A673 (cell line): ENCODE measurements at regions not wholly inside any gene's neighbourhood (a gene's known extent, or its start where the extent isn't known, plus 50 kb on each side); places are given as distances from the start of the nearest gene placed in this dataset.

Source experiments
- BruUV-seq: library from RNA; stranded (reverse); fragments of 400-500 nt; replicated peaks from 2 replicates; lab custom pipeline; 2021; lab: Mats Ljungman, UMichigan
- CTCF ChIA-PET: fragments of 300-600 bp; sonication (Branson Sonifier 250); formaldehyde crosslinking; loops from one replicate; lab custom pipeline; 2022; ENCODE audit warnings: antibody characterized with exemption; lab: Charles Lee
- POLR2A ChIA-PET: fragments of 300-600 bp; sonication (Branson Sonifier 250); formaldehyde crosslinking; loops from one replicate; lab custom pipeline; 2022; ENCODE audit warnings: antibody characterized with exemption; ENCODE audit not compliant: low non-redundant PET; lab: Charles Lee
- DNase-seq: peaks from one replicate; pipeline ENCODE4 v3.0.0-alpha.2; 2015; ENCODE audit warnings: low spot score
- H3K27ac ChIP-seq: fragments of 200-600 bp; sonication (generic); 2 replicates; pipeline ENCODE4 v1.5.1; 2016; ENCODE audit warnings: mixed run types, low read depth, mild to moderate bottlenecking, mixed read lengths, antibody characterized with exemption, low read length; ENCODE audit not compliant: poor library complexity, severe bottlenecking
- H3K27me3 ChIP-seq: fragments of 200-600 bp; sonication (generic); replicated peaks from 2 replicates; pipeline ENCODE4 v1.6.1; 2017; ENCODE audit warnings: mixed run types, low read depth, mild to moderate bottlenecking, mixed read lengths, antibody characterized with exemption, low read length; ENCODE audit not compliant: insufficient read depth, poor library complexity
- H3K36me3 ChIP-seq: fragments of 200-600 bp; sonication (generic); 2 replicates; pipeline ENCODE4 v1.6.1; 2016; ENCODE audit warnings: mixed run types, mild to moderate bottlenecking, mixed read lengths, antibody characterized with exemption, low read length; ENCODE audit not compliant: insufficient read depth, poor library complexity, severe bottlenecking
- H3K4me1 ChIP-seq: fragments of 200-600 bp; sonication (generic); 2 replicates; pipeline ENCODE4 v1.6.1; 2017; ENCODE audit warnings: mixed run types, mild to moderate bottlenecking, mixed read lengths, antibody characterized with exemption, low read length; ENCODE audit not compliant: insufficient read depth, poor library complexity, severe bottlenecking
- H3K4me3 ChIP-seq: fragments of 200-600 bp; sonication (generic); 2 replicates; pipeline ENCODE4 v1.5.1; 2016; ENCODE audit warnings: low read depth, mixed run types, mild to moderate bottlenecking, mixed read lengths, low read length; ENCODE audit not compliant: poor library complexity, severe bottlenecking
- H3K9me3 ChIP-seq: fragments of 200-600 bp; sonication (generic); 2 replicates; pipeline ENCODE4 v1.6.1; 2016; ENCODE audit warnings: mixed run types, low read depth, mild to moderate bottlenecking, mixed read lengths, antibody characterized with exemption, low read length; ENCODE audit not compliant: poor library complexity, severe bottlenecking
- CTCF ChIP-seq: fragments of 300-800, 200-600 bp; sonication (generic); conservative IDR thresholded peaks from 2 replicates; pipeline ENCODE4 v1.5.1; 2017; ENCODE audit warnings: low read depth, mild to moderate bottlenecking, antibody characterized with exemption, low read length, moderate library complexity, mixed read lengths
- EZH2 ChIP-seq: fragments of 200-600 bp; sonication (generic); IDR thresholded peaks from 2 replicates; pipeline ENCODE4 v1.6.1; 2017; ENCODE audit warnings: borderline replicate concordance, low read depth, mild to moderate bottlenecking, mixed read lengths, antibody characterized with exemption, low read length; ENCODE audit not compliant: poor library complexity, severe bottlenecking
- intact Hi-C: fragments of 100-400 bp; cut with micrococcal nuclease; formaldehyde crosslinking; loops from one replicate; pipeline ENCODE4 v1.10.0; 2022; ENCODE audit not compliant: unreplicated experiment

- intact Hi-C loops: no loop called here
Observed at GRCh38 chr13:73672492-73672891, 461.7 kb downstream of the KLF12 start.

GRCh38 chr13:73671732-73672131, 462.5 kb downstream of the KLF12 start:
- no peak overlapping the region for H3K4me3 ChIP-seq
- intact Hi-C loops: no loop called here
- H3K27ac ChIP-seq: no peak overlapping the region
- POLR2A ChIA-PET: no interaction called here
- H3K4me1 ChIP-seq: peaks cover 18% of the 10 kb centered on the region
- DNase-seq: no peak
- TF ChIP-seq CTCF (no peak), EZH2 (no peak)
- no peaks in the 10 kb centered on the region for H3K27me3 ChIP-seq
- H3K36me3 ChIP-seq: no peaks in the 10 kb centered on the region
- no peaks in the 10 kb centered on the region for H3K9me3 ChIP-seq
- CTCF ChIA-PET: no interaction called here
- no TSS peak for BruUV-seq

More at GRCh38 chr13:73672492-73672891, 461.7 kb downstream of the KLF12 start:
- no peaks in the 10 kb centered on the region for H3K9me3 ChIP-seq
- TF ChIP-seq CTCF (no peak), EZH2 (no peak)
- no peak for DNase-seq
- ChIA-PET POLR2A (no interaction called here), CTCF (no interaction called here)
- no peaks in the 10 kb centered on the region for H3K36me3 ChIP-seq
- H3K27me3 ChIP-seq: no peaks in the 10 kb centered on the region
- H3K4me3 ChIP-seq: no peak overlapping the region
- peaks cover 25% of the 10 kb centered on the region for H3K4me1 ChIP-seq
- no TSS peak for BruUV-seq
- H3K27ac ChIP-seq: no peak overlapping the region

- intact Hi-C loops: no loop called here
- DNase-seq: no peak
- Histone ChIP-seq H3K27ac (no peak overlapping the region), H3K4me1 (peaks cover 11% of the 10 kb centered on the region), H3K4me3 (no peak overlapping the region), H3K36me3 (no peaks in the 10 kb centered on the region), H3K27me3 (no peaks in the 10 kb centered on the region), H3K9me3 (no peaks in the 10 kb centered on the region)
- POLR2A ChIA-PET: no interaction called here
- BruUV-seq: no TSS peak
- CTCF ChIA-PET: no interaction called here
- no peak for TF ChIP-seq CTCF
- no peak for TF ChIP-seq EZH2
Observed at GRCh38 chr13:73671011-73671410, 463.2 kb downstream of the KLF12 start.
